K562 (cell line): ENCODE measurements at regions not wholly inside any gene's neighbourhood (a gene's known extent, or its start where the extent isn't known, plus 50 kb on each side); places are given as distances from the start of the nearest gene placed in this dataset.

Source experiments
- KLF1 ChIP-seq: fragments of 450-650 bp; IDR thresholded peaks from 2 replicates; pipeline ENCODE4 v1.6.1; 2016; ENCODE audit warnings: missing genetic modification characterization, missing compliant biosample characterization
- MECOM ChIP-seq: fragments of 250-450 bp; sonication (Bioruptor Pico); IDR thresholded peaks from 2 replicates; pipeline ENCODE4 v1.8.0; 2022; ENCODE audit warnings: inconsistent platforms
- NR2F6 ChIP-seq: fragments of 450-650 bp; formaldehyde crosslinking; IDR thresholded peaks from 2 replicates; pipeline ENCODE4 v1.4.0; 2020; ENCODE audit warnings: mild to moderate bottlenecking
- RUNX1 ChIP-seq: sonication (generic); IDR thresholded peaks from 2 replicates; pipeline ENCODE4 v1.6.1; 2016; ENCODE audit warnings: antibody characterized with exemption, low read depth
- TEAD1 ChIP-seq, 2 experiments: fragments of 450-650 bp in 1 of 2; sonication (generic) in 1 of 2; formaldehyde crosslinking; IDR thresholded peaks; 2 replicates each; pipeline versions ENCODE4 v1.4.0 to v1.8.0; 2020 to 2022; ENCODE audit warnings: mild to moderate bottlenecking in 2 of 2, missing genetic modification reagents in 1 of 2
- XRCC3 ChIP-seq: fragments of 450-650 bp; IDR thresholded peaks from 2 replicates; pipeline ENCODE4 v1.6.1; 2017; ENCODE audit warnings: mild to moderate bottlenecking, moderate library complexity
- ZBTB1 ChIP-seq: sonication (generic); formaldehyde crosslinking; IDR thresholded peaks from 2 replicates; pipeline ENCODE4 v1.8.1; 2023; ENCODE audit warnings: missing genetic modification reagents, low read depth, mild to moderate bottlenecking, borderline replicate concordance
- TF ChIP-seq, protein P1 (sequence below): fragments of 450-650 bp; formaldehyde crosslinking; IDR thresholded peaks from 2 replicates; pipeline ENCODE4 v1.4.0; 2022; ENCODE audit warnings: missing genetic modification characterization
- TF ChIP-seq, protein P2 (sequence below): sonication (generic); formaldehyde crosslinking; IDR thresholded peaks from 2 replicates; pipeline ENCODE4 v1.8.1; 2023; ENCODE audit warnings: missing genetic modification reagents, mild to moderate bottlenecking, borderline replicate concordance

DNA sequence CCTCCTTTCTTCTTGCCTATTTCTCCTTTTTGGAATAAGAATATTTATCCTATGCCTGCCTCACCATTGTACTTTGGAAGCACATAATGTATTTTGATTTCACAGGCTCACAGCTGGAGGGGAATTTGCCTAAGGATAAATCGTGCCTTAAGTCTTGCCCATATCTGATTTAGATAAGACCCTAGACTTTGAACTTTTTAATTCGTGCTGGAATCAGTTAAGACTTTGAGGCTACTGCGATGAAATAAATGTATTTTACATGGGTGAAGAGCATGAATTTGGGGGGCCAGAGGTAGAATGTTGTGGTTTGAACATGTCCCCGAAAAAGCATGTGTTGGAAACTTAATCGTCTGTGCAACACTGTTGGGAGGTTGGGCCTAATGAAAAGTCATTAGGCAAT, 648.8 kb downstream of the EPHA7 start (continued):
- no peak for TF ChIP-seq KLF1
- TF ChIP-seq, protein P1, sequence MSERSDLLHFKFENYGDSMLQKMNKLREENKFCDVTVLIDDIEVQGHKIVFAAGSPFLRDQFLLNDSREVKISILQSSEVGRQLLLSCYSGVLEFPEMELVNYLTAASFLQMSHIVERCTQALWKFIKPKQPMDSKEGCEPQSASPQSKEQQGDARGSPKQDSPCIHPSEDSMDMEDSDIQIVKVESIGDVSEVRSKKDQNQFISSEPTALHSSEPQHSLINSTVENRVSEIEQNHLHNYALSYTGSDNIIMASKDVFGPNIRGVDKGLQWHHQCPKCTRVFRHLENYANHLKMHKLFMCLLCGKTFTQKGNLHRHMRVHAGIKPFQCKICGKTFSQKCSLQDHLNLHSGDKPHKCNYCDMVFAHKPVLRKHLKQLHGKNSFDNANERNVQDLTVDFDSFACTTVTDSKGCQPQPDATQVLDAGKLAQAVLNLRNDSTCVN (CRISPR knock-in tag) = no peak
- TF ChIP-seq, protein P2, sequence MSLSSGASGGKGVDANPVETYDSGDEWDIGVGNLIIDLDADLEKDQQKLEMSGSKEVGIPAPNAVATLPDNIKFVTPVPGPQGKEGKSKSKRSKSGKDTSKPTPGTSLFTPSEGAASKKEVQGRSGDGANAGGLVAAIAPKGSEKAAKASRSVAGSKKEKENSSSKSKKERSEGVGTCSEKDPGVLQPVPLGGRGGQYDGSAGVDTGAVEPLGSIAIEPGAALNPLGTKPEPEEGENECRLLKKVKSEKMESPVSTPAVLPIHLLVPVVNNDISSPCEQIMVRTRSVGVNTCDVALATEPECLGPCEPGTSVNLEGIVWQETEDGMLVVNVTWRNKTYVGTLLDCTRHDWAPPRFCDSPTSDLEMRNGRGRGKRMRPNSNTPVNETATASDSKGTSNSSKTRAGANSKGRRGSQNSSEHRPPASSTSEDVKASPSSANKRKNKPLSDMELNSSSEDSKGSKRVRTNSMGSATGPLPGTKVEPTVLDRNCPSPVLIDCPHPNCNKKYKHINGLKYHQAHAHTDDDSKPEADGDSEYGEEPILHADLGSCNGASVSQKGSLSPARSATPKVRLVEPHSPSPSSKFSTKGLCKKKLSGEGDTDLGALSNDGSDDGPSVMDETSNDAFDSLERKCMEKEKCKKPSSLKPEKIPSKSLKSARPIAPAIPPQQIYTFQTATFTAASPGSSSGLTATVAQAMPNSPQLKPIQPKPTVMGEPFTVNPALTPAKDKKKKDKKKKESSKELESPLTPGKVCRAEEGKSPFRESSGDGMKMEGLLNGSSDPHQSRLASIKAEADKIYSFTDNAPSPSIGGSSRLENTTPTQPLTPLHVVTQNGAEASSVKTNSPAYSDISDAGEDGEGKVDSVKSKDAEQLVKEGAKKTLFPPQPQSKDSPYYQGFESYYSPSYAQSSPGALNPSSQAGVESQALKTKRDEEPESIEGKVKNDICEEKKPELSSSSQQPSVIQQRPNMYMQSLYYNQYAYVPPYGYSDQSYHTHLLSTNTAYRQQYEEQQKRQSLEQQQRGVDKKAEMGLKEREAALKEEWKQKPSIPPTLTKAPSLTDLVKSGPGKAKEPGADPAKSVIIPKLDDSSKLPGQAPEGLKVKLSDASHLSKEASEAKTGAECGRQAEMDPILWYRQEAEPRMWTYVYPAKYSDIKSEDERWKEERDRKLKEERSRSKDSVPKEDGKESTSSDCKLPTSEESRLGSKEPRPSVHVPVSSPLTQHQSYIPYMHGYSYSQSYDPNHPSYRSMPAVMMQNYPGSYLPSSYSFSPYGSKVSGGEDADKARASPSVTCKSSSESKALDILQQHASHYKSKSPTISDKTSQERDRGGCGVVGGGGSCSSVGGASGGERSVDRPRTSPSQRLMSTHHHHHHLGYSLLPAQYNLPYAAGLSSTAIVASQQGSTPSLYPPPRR (CRISPR knock-in tag) = no peak
- no peak for TF ChIP-seq MECOM
- no peak for TF ChIP-seq TEAD1 (CRISPR knock-in tag; IDR thresholded peaks at IDR 0.05)
- no peak for TF ChIP-seq RUNX1
- TF ChIP-seq NR2F6 = no peak
- TF ChIP-seq ZBTB1 (CRISPR knock-in tag) = no peak
- TF ChIP-seq XRCC3 = no peak
